HFFc6 (cell line): ENCODE measurements at regions not wholly inside any gene's neighbourhood (a gene's known extent, or its start where the extent isn't known, plus 50 kb on each side); places are given as distances from the start of the nearest gene placed in this dataset.

ENCODE experiments used
- DNase-seq: peaks from one replicate; pipeline ENCODE4 v3.0.0-alpha.2; 2018
- H3K27ac Mint-ChIP-seq: 2 replicates; pipeline ENCODE4 v1.8.0; 2020; ENCODE audit warnings: mild to moderate bottlenecking, mixed read lengths
- H3K27me3 Mint-ChIP-seq: 2 replicates; pipeline ENCODE4 v1.8.0; 2021; ENCODE audit warnings: mild to moderate bottlenecking, moderate library complexity, mixed read lengths; ENCODE audit not compliant: insufficient read depth
- H3K36me3 Mint-ChIP-seq: 2 replicates; pipeline ENCODE4 v1.8.0; 2021; ENCODE audit warnings: low read depth, mixed read lengths
- H3K4me1 Mint-ChIP-seq: 2 replicates; pipeline ENCODE4 v1.8.0; 2020; ENCODE audit warnings: low read depth, mixed read lengths
- H3K4me3 Mint-ChIP-seq: 2 replicates; pipeline ENCODE4 v1.8.0; 2020; ENCODE audit warnings: mild to moderate bottlenecking, moderate library complexity, mixed read lengths
- H3K9me3 Mint-ChIP-seq: 2 replicates; pipeline ENCODE4 v1.8.0; 2020; ENCODE audit warnings: mild to moderate bottlenecking, mixed read lengths
- TF ChIP-seq, protein P1 (sequence below): fragments of 200-600 bp; sonication (generic); IDR thresholded peaks from 2 replicates; pipeline ENCODE4 v1.5.0; 2021; ENCODE audit warnings: antibody characterized with exemption, mild to moderate bottlenecking

DNA sequence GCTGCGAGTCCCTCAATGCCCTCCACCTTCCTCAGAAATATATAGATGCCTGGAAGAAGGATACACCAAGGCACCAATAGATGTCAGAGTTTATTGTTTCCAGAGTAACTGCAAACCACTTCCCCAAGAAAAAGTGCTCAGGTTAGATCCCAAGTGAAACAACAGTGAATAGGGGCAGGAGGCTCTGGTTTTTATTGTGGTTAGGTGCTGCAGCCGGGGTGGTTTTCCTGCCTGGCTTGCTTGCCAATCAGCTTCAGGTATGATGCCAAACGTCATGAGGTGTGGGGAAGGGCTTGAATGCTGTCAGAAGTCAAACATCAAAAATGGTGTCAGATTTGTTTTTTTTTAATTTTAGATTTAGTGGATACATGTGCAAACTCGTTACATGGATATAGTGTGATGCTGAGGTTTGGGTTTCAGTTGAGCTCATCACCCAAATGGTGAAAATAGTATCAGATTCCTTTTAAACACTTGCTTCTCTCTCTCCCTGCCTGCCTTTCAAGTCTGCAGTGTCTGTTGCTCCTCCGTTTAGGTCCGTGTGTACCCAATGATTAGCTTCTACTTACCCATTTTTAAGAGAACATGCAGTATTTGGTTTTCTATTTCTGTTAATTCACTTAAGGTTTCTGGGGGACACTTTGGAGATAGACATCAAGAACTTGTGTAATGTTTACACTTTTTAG, 1317.0 kb downstream of the MRPL39 start:
- no peak for DNase-seq
- Mint-ChIP-seq H3K27ac (no peak overlapping the region), H3K9me3 (peaks cover 21% of the 10 kb centered on the region), H3K27me3 (no peaks in the 10 kb centered on the region), H3K4me1 (no peaks in the 10 kb centered on the region), H3K36me3 (no peaks in the 10 kb centered on the region), H3K4me3 (no peak overlapping the region)
- TF ChIP-seq, protein P1, sequence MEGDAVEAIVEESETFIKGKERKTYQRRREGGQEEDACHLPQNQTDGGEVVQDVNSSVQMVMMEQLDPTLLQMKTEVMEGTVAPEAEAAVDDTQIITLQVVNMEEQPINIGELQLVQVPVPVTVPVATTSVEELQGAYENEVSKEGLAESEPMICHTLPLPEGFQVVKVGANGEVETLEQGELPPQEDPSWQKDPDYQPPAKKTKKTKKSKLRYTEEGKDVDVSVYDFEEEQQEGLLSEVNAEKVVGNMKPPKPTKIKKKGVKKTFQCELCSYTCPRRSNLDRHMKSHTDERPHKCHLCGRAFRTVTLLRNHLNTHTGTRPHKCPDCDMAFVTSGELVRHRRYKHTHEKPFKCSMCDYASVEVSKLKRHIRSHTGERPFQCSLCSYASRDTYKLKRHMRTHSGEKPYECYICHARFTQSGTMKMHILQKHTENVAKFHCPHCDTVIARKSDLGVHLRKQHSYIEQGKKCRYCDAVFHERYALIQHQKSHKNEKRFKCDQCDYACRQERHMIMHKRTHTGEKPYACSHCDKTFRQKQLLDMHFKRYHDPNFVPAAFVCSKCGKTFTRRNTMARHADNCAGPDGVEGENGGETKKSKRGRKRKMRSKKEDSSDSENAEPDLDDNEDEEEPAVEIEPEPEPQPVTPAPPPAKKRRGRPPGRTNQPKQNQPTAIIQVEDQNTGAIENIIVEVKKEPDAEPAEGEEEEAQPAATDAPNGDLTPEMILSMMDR, result no peak

- DNase-seq, result no peak
- Mint-ChIP-seq H3K4me3 (no peak overlapping the region), H3K27me3 (no peaks in the 10 kb centered on the region), H3K36me3 (no peaks in the 10 kb centered on the region), H3K27ac (no peak overlapping the region), H3K4me1 (no peaks in the 10 kb centered on the region), H3K9me3 (peaks cover 21% of the 10 kb centered on the region)
- TF ChIP-seq, protein P1, result no peak
Observed at GRCh38 chr21:24289539-24289938, 1317.7 kb downstream of the MRPL39 start.

GRCh38 chr21:24280596-24280995, 1326.7 kb downstream of the MRPL39 start:
- TF ChIP-seq, protein P1, result no peak
- H3K4me3 Mint-ChIP-seq, result no peak overlapping the region
- no peaks in the 10 kb centered on the region for H3K27me3 Mint-ChIP-seq
- peaks cover 22% of the 10 kb centered on the region for H3K9me3 Mint-ChIP-seq
- no peaks in the 10 kb centered on the region for H3K36me3 Mint-ChIP-seq
- no peaks in the 10 kb centered on the region for H3K4me1 Mint-ChIP-seq
- DNase-seq, result no peak
- no peak overlapping the region for H3K27ac Mint-ChIP-seq

DNA sequence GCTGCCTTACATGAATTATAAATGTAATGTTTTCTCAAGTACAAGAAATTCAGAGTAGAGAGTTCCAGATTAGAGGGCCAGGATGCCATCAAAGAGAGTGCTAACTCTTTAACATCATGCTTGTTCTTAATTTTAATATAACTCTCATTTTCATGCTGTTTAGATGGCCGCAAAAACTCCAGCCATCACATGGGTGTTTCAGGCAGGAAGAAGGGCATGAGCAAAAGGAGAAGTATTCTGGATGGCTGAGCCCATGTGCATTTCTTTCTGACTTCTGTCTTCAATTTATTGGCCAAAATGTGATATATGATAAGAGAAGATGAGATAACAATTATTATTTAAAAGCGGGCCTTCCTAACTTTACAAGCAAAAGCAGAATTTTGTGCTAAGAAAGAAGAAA, 1328.6 kb downstream of the MRPL39 start:
- TF ChIP-seq, protein P1, result no peak
- DNase-seq, result no peak
- Mint-ChIP-seq H3K4me3 (no peak overlapping the region), H3K9me3 (peaks cover 18% of the 10 kb centered on the region), H3K4me1 (no peaks in the 10 kb centered on the region), H3K36me3 (no peaks in the 10 kb centered on the region), H3K27ac (no peak overlapping the region), H3K27me3 (no peaks in the 10 kb centered on the region)

- H3K9me3 Mint-ChIP-seq, result peaks cover 35% of the 10 kb centered on the region
- no peaks in the 10 kb centered on the region; the same call in 1 of the 2 replicates for H3K36me3 Mint-ChIP-seq
- no peak overlapping the region for H3K4me3 Mint-ChIP-seq
- H3K4me1 Mint-ChIP-seq, result no peaks in the 10 kb centered on the region
- no peaks in the 10 kb centered on the region for H3K27me3 Mint-ChIP-seq
- no peak for DNase-seq
- H3K27ac Mint-ChIP-seq, result no peak overlapping the region
- TF ChIP-seq, protein P1, result no peak
Observed at GRCh38 chr21:24276204-24276603, 1331.1 kb downstream of the MRPL39 start.
